ENCODE measurements at regions not wholly inside any gene's neighbourhood (a gene's known extent, or its start where the extent isn't known, plus 50 kb on each side); places are given as distances from the start of the nearest gene placed in this dataset.

DNA sequence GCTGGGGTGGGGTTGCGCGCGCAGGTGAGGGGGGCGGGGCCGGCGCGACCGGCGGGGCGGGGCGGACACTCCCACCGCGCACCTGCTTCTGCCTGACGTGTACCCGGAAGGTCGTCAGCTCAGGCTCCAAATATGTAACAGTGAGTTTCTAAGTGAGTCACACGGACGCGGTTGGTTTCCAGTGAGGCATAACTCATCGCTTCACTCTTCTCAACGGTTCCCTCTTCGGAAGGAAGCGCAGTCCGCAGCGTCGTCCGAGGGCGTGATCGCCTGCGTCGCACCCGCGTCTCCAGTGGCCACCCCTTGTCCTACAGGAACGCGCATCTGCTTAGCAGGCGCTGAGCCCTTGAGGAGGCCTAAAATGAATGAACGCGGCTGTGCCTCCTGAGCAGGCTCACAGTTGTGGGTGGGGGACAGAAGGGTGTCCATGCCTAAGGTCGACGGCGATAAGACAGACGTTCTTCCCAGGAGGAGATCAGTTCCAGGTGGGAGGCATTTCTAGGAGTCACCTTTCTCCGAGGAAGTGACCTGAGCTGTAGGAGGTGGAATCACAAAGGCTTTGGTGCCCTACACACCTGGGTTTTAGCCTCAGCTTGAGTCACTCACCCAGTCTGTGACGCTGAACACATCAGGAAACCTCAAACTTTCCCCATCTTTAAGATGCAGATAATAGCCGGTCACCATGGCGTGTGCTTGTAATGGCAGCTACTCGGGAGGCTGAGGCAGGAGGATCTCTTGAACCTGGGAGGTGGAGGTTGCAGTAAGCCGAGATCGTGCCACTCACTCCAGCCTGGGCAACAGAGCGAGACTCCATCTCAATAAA, 50.9 kb upstream of the EZR start (continued):
- TF ChIP-seq, protein P1, sequence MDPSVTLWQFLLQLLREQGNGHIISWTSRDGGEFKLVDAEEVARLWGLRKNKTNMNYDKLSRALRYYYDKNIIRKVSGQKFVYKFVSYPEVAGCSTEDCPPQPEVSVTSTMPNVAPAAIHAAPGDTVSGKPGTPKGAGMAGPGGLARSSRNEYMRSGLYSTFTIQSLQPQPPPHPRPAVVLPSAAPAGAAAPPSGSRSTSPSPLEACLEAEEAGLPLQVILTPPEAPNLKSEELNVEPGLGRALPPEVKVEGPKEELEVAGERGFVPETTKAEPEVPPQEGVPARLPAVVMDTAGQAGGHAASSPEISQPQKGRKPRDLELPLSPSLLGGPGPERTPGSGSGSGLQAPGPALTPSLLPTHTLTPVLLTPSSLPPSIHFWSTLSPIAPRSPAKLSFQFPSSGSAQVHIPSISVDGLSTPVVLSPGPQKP (IDR thresholded peaks at IDR 0.05; ENCODE audit: low read depth, low read length) = peak; percentile 91
- peak; percentile 58 to 82; a peak in 3 of 4 replicates for TF ChIP-seq BHLHE40 (IDR thresholded peaks at IDR 0.05; ENCODE audit: borderline replicate concordance in 1 of 2, low read depth in 2 of 2, low read length in 1 of 2)
- peak; percentile 72 for TF ChIP-seq HDGF (IDR thresholded peaks at IDR 0.05)
- no peak for TF ChIP-seq BRCA1 (IDR thresholded peaks at IDR 0.05; ENCODE audit: low read depth, low read length)
- TF ChIP-seq, protein P2, sequence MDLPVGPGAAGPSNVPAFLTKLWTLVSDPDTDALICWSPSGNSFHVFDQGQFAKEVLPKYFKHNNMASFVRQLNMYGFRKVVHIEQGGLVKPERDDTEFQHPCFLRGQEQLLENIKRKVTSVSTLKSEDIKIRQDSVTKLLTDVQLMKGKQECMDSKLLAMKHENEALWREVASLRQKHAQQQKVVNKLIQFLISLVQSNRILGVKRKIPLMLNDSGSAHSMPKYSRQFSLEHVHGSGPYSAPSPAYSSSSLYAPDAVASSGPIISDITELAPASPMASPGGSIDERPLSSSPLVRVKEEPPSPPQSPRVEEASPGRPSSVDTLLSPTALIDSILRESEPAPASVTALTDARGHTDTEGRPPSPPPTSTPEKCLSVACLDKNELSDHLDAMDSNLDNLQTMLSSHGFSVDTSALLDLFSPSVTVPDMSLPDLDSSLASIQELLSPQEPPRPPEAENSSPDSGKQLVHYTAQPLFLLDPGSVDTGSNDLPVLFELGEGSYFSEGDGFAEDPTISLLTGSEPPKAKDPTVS (IDR thresholded peaks at IDR 0.05; ENCODE audit: low read depth, low read length) = no peak
- TF ChIP-seq STAT1 (conservative IDR thresholded peaks at IDR 0.05) = 0 out of 2 replicates have a peak, but pooled peaks have one; percentile 55
- TF ChIP-seq SMC3 (IDR thresholded peaks at IDR 0.05; ENCODE audit: borderline replicate concordance, low read length) = 0 out of 2 replicates have a peak, but pooled peaks have one; percentile 10
- peak; percentile 77; the same call in 1 of the 2 replicates for TF ChIP-seq CREM (IDR thresholded peaks at IDR 0.05; ENCODE audit: low read depth)
- TF ChIP-seq, protein P3, sequence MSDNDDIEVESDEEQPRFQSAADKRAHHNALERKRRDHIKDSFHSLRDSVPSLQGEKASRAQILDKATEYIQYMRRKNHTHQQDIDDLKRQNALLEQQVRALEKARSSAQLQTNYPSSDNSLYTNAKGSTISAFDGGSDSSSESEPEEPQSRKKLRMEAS (IDR thresholded peaks at IDR 0.05; ENCODE audit: low read depth, low read length) = peak; percentile 78; the same call in 1 of the 2 replicates
- TF ChIP-seq CHD2 (IDR thresholded peaks at IDR 0.05; ENCODE audit: borderline replicate concordance, low read depth, low read length) = peak; percentile 68; the same call in 1 of the 2 replicates
- TF ChIP-seq, protein P4, sequence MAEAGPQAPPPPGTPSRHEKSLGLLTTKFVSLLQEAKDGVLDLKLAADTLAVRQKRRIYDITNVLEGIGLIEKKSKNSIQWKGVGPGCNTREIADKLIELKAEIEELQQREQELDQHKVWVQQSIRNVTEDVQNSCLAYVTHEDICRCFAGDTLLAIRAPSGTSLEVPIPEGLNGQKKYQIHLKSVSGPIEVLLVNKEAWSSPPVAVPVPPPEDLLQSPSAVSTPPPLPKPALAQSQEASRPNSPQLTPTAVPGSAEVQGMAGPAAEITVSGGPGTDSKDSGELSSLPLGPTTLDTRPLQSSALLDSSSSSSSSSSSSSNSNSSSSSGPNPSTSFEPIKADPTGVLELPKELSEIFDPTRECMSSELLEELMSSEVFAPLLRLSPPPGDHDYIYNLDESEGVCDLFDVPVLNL (IDR thresholded peaks at IDR 0.05; ENCODE audit: low read depth, low read length) = no peak
- TF ChIP-seq, protein P5, sequence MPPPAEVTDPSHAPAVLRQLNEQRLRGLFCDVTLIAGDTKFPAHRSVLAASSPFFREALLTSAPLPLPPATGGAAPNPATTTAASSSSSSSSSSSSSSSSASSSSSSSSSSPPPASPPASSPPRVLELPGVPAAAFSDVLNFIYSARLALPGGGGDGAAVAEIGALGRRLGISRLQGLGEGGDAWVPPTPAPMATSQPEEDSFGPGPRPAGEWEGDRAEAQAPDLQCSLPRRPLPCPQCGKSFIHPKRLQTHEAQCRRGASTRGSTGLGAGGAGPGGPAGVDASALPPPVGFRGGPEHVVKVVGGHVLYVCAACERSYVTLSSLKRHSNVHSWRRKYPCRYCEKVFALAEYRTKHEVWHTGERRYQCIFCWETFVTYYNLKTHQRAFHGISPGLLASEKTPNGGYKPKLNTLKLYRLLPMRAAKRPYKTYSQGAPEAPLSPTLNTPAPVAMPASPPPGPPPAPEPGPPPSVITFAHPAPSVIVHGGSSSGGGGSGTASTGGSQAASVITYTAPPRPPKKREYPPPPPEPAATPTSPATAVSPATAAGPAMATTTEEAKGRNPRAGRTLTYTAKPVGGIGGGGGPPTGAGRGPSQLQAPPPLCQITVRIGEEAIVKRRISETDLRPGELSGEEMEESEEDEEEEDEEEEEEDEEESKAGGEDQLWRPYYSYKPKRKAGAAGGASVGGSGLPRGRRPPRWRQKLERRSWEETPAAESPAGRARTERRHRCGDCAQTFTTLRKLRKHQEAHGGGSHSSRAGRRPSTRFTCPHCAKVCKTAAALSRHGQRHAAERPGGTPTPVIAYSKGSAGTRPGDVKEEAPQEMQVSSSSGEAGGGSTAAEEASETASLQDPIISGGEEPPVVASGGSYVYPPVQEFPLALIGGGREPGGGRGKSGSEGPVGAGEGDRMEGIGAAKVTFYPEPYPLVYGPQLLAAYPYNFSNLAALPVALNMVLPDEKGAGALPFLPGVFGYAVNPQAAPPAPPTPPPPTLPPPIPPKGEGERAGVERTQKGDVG (CRISPR knock-in tag; IDR thresholded peaks at IDR 0.05) = no peak
- TF ChIP-seq ASH2L (IDR thresholded peaks at IDR 0.05; ENCODE audit: borderline replicate concordance, low read depth) = no peak
- peak; percentile 86 for TF ChIP-seq JUND (IDR thresholded peaks at IDR 0.05; ENCODE audit: low read depth, low read length)
- peak; percentile 80; the same call in 1 of the 2 replicates for TF ChIP-seq PML (IDR thresholded peaks at IDR 0.05; ENCODE audit: low read length)
- peak; percentile 96 for TF ChIP-seq CREB1 (IDR thresholded peaks at IDR 0.05; ENCODE audit: low read depth)
- no peak for TF ChIP-seq CEBPB (IDR thresholded peaks at IDR 0.05; ENCODE audit: borderline replicate concordance in 1 of 2, low read depth in 2 of 2, low read length in 2 of 2)
- peak; percentile 72; the same call in 1 of the 2 replicates for TF ChIP-seq MTA2 (IDR thresholded peaks at IDR 0.05; ENCODE audit: low read depth)
